SK-N-SH (cell line): ENCODE measurements at regions not wholly inside any gene's neighbourhood (a gene's known extent, or its start where the extent isn't known, plus 50 kb on each side); places are given as distances from the start of the nearest gene placed in this dataset.

Source experiments
- CTCF ChIA-PET: fragments of 300-600, 350-600 bp; formaldehyde crosslinking; extraction: SDS; loops from one replicate; lab custom pipeline; 2021; lab: Yijun Ruan, JAX
- POLR2A ChIA-PET: fragments of 350-600 bp; sonication (Branson Sonifier 250); formaldehyde crosslinking; extraction: SDS; loops from one replicate; lab custom pipeline; 2020; ENCODE audit warnings: antibody characterized with exemption, inconsistent platforms; lab: Yijun Ruan, JAX
- DNase-seq: peaks from one replicate; pipeline ENCODE4 v3.0.0; 2012
- H2AFZ ChIP-seq: fragments of 200-600 bp; sonication (generic); 2 replicates; pipeline ENCODE4 v1.8.1; 2016; ENCODE audit warnings: antibody characterized with exemption, mild to moderate bottlenecking, low read depth
- H3F3A ChIP-seq: fragments of 200-600 bp; sonication (generic); replicated peaks from 2 replicates; pipeline ENCODE3; 2016; ENCODE audit warnings: antibody characterized with exemption, mild to moderate bottlenecking; ENCODE audit not compliant: insufficient read depth
- H3K27ac ChIP-seq, 2 experiments: fragments of 200-500 bp in 1 of 2; fragments of 200-600 bp in 1 of 2; sonication (Bioruptor generic) in 1 of 2; sonication (generic), shearing (Covaris generic) in 1 of 2; 2 replicates each; pipeline versions ENCODE4 v1.5.1 to v1.6.1; 2014 to 2016; ENCODE audit warnings: low read depth in 2 of 2, inconsistent platforms in 1 of 2, low read length in 1 of 2, mild to moderate bottlenecking in 1 of 2, mixed read lengths in 1 of 2
- H3K27me3 ChIP-seq: fragments of 200-600 bp; sonication (generic), shearing (Covaris generic); 2 replicates; pipeline ENCODE4 v1.6.1; 2016; ENCODE audit warnings: mixed run types; ENCODE audit not compliant: insufficient read depth
- H3K36me3 ChIP-seq, 2 experiments: fragments of 200-500 bp in 1 of 2; fragments of 200-600 bp in 1 of 2; sonication (Bioruptor generic) in 1 of 2; sonication (generic) in 1 of 2; replicated peaks in 1 of 2; 2 replicates each; pipeline versions ENCODE3 to v1.5.1; 2014 to 2016; ENCODE audit warnings: low read length in 1 of 2, mild to moderate bottlenecking in 1 of 2; ENCODE audit not compliant: insufficient read depth in 2 of 2, control insufficient read depth in 1 of 2
- H3K4me1 ChIP-seq, 2 experiments: fragments of 200-500 bp in 1 of 2; fragments of 200-600 bp in 1 of 2; sonication (Bioruptor generic) in 1 of 2; sonication (generic), shearing (Covaris generic) in 1 of 2; 2 replicates each; pipeline versions ENCODE4 v1.5.1 to v1.6.1; 2014 to 2016; ENCODE audit warnings: low read depth in 1 of 2, low read length in 1 of 2, mixed run types in 1 of 2; ENCODE audit not compliant: insufficient read depth in 2 of 2, control insufficient read depth in 1 of 2
- H3K4me2 ChIP-seq: fragments of 200-600 bp; sonication (generic), shearing (Covaris generic); 2 replicates; pipeline ENCODE4 v1.6.1; 2017; ENCODE audit warnings: mixed run types
- H3K4me3 ChIP-seq, 2 experiments: fragments of 200-500 bp in 1 of 2; fragments of 200-600 bp in 1 of 2; sonication (Bioruptor generic) in 1 of 2; sonication (generic), shearing (Covaris generic) in 1 of 2; 2 replicates each; pipeline versions ENCODE4 v1.5.1 to v1.8.1; 2014 to 2016; ENCODE audit warnings: low read depth in 2 of 2, inconsistent platforms in 1 of 2, low read length in 1 of 2, mild to moderate bottlenecking in 1 of 2, mixed read lengths in 1 of 2, moderate library complexity in 1 of 2
- H3K79me2 ChIP-seq: fragments of 200-600 bp; sonication (generic); 2 replicates; pipeline ENCODE4 v1.8.1; 2017; ENCODE audit warnings: mild to moderate bottlenecking; ENCODE audit not compliant: insufficient read depth
- H3K9ac ChIP-seq: fragments of 200-600 bp; sonication (generic); 2 replicates; pipeline ENCODE4 v1.6.1; 2017; ENCODE audit warnings: mixed run types
- H3K9me2 ChIP-seq: fragments of 200-600 bp; sonication (generic); 2 replicates; pipeline ENCODE4 v1.6.1; 2017; ENCODE audit warnings: mixed run types
- H3K9me3 ChIP-seq: fragments of 200-600 bp; sonication (generic); 2 replicates; pipeline ENCODE4 v1.6.1; 2017; ENCODE audit warnings: mixed run types, mild to moderate bottlenecking, moderate library complexity
- H4K20me1 ChIP-seq: fragments of 200-600 bp; sonication (generic); 2 replicates; pipeline ENCODE4 v1.6.1; 2017; ENCODE audit warnings: mild to moderate bottlenecking, mixed run types; ENCODE audit not compliant: insufficient read depth
- ELF1 ChIP-seq: IDR thresholded peaks from 2 replicates; pipeline ENCODE4 v1.4.0; 2012
- EZH2phosphoT487 ChIP-seq: fragments of 200-600 bp; sonication (generic); IDR thresholded peaks from 2 replicates; pipeline ENCODE4 v1.6.1; 2017; ENCODE audit warnings: low read depth, mixed run types, mild to moderate bottlenecking, antibody characterized with exemption, moderate library complexity, borderline replicate concordance
- FOXJ3 ChIP-seq: sonication (generic); formaldehyde crosslinking; IDR thresholded peaks from 2 replicates; pipeline ENCODE4 v1.5.1; 2020; ENCODE audit warnings: mild to moderate bottlenecking, missing genetic modification reagents
- FOXM1 ChIP-seq: IDR thresholded peaks from 2 replicates; pipeline ENCODE4 v1.4.0; 2012; ENCODE audit warnings: low read depth, mild to moderate bottlenecking
- GABPA ChIP-seq: IDR thresholded peaks from 2 replicates; pipeline ENCODE4 v1.4.0; 2012; ENCODE audit warnings: low read depth, mild to moderate bottlenecking
- GATA2 ChIP-seq: sonication (generic); formaldehyde crosslinking; IDR thresholded peaks from 2 replicates; pipeline ENCODE4 v1.5.0; 2020; ENCODE audit warnings: mild to moderate bottlenecking, missing genetic modification reagents
- JUND ChIP-seq: IDR thresholded peaks from 2 replicates; pipeline ENCODE4 v1.4.0; 2012
- MXI1 ChIP-seq: IDR thresholded peaks from 2 replicates; pipeline ENCODE4 v1.6.1; 2012; ENCODE audit warnings: mild to moderate bottlenecking, low read depth, low read length, improper control_type of control experiment
- POLR2AphosphoS5 ChIP-seq: IDR thresholded peaks from 2 replicates; pipeline ENCODE4 v1.6.1; 2012; ENCODE audit warnings: low read depth, low read length
- REST ChIP-seq: IDR thresholded peaks from 2 replicates; pipeline ENCODE4 v1.6.1; 2012; ENCODE audit warnings: mild to moderate bottlenecking, low read depth, low read length, moderate library complexity
- RXRA ChIP-seq: IDR thresholded peaks from 2 replicates; pipeline ENCODE4 v1.4.0; 2012; ENCODE audit warnings: low read depth, mild to moderate bottlenecking, borderline replicate concordance
- SIN3A ChIP-seq: IDR thresholded peaks from 2 replicates; pipeline ENCODE4 v1.6.1; 2012; ENCODE audit warnings: low read depth, mild to moderate bottlenecking, low read length, moderate library complexity, borderline replicate concordance
- TEAD4 ChIP-seq: IDR thresholded peaks from 2 replicates; pipeline ENCODE4 v1.4.0; 2012; ENCODE audit warnings: mild to moderate bottlenecking, borderline replicate concordance; ENCODE audit not compliant: insufficient read depth
- YY1 ChIP-seq: IDR thresholded peaks from 2 replicates; pipeline ENCODE4 v1.4.0; 2012; ENCODE audit warnings: low read depth, mild to moderate bottlenecking
- TF ChIP-seq, protein P1 (sequence below): fragments of 150-350 bp; IDR thresholded peaks from 2 replicates; pipeline ENCODE4 v1.6.1; 2016; ENCODE audit warnings: mild to moderate bottlenecking, low read depth, low read length
- TF ChIP-seq, protein P2 (sequence below): IDR thresholded peaks from 2 replicates; pipeline ENCODE4; 2012

- H3K4me3 ChIP-seq, result no peak overlapping the region
- H2AFZ ChIP-seq, result no peak overlapping the region
- H3K36me3 ChIP-seq, result no peaks in the 10 kb centered on the region
- no peak overlapping the region for H3K9ac ChIP-seq
- no peak overlapping the region for H3K27ac ChIP-seq
- H3K9me3 ChIP-seq, result no peaks in the 10 kb centered on the region
- TF ChIP-seq FOXM1 (no peak), POLR2AphosphoS5 (no peak), REST (no peak), TEAD4 (no peak), GABPA (no peak), GATA2 (CRISPR knock-in tag) (no peak), ELF1 (no peak), JUND (no peak), EZH2phosphoT487 (no peak), YY1 (no peak), RXRA (no peak), FOXJ3 (no peak), SIN3A (no peak), MXI1 (no peak)
- TF ChIP-seq, protein P1, sequence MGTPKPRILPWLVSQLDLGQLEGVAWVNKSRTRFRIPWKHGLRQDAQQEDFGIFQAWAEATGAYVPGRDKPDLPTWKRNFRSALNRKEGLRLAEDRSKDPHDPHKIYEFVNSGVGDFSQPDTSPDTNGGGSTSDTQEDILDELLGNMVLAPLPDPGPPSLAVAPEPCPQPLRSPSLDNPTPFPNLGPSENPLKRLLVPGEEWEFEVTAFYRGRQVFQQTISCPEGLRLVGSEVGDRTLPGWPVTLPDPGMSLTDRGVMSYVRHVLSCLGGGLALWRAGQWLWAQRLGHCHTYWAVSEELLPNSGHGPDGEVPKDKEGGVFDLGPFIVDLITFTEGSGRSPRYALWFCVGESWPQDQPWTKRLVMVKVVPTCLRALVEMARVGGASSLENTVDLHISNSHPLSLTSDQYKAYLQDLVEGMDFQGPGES, result no peak
- TF ChIP-seq, protein P2, sequence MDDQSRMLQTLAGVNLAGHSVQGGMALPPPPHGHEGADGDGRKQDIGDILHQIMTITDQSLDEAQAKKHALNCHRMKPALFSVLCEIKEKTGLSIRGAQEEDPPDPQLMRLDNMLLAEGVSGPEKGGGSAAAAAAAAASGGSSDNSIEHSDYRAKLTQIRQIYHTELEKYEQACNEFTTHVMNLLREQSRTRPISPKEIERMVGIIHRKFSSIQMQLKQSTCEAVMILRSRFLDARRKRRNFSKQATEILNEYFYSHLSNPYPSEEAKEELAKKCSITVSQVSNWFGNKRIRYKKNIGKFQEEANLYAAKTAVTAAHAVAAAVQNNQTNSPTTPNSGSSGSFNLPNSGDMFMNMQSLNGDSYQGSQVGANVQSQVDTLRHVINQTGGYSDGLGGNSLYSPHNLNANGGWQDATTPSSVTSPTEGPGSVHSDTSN, result no peak
- no peaks in the 10 kb centered on the region for H3K79me2 ChIP-seq
- no peaks in the 10 kb centered on the region for H4K20me1 ChIP-seq
- CTCF ChIA-PET, result no interaction called here
- H3K9me2 ChIP-seq, result no peaks in the 10 kb centered on the region
- H3K27me3 ChIP-seq, result no peaks in the 10 kb centered on the region
- H3K4me2 ChIP-seq, result no peak overlapping the region
- DNase-seq, result no peak
- POLR2A ChIA-PET, result no interaction called here
- no peaks in the 10 kb centered on the region for H3F3A ChIP-seq
- no peaks in the 10 kb centered on the region for H3K4me1 ChIP-seq
Measured at GRCh38 chr11:26867286-26867685, 126.6 kb upstream of the FIBIN start.
